Vagina (tissue), 2 donors: ENCODE measurements at regions not wholly inside any gene's neighbourhood (a gene's known extent, or its start where the extent isn't known, plus 50 kb on each side); places are given as distances from the start of the nearest gene placed in this dataset.

Experiments
- POLR2A ChIP-seq, 2 donors: fragments of 450-650 bp; IDR thresholded peaks; one replicate each; pipeline ENCODE4 v1.6.1; 2017; ENCODE audit warnings: antibody characterized with exemption in 2 of 2, mild to moderate bottlenecking in 2 of 2, moderate library complexity in 2 of 2
- POLR2AphosphoS5 ChIP-seq, 2 donors: sonication (generic); formaldehyde crosslinking; IDR thresholded peaks; one replicate each; pipeline ENCODE4 v1.9.0; 2017; ENCODE audit warnings: antibody characterized with exemption in 2 of 2, mild to moderate bottlenecking in 2 of 2, low read depth in 1 of 2; ENCODE audit not compliant: insufficient read depth in 1 of 2
- TF ChIP-seq, protein P1 (sequence below), 3 experiments: fragments of 450-650 bp in 2 of 3; fragments of 200-600 bp in 1 of 3; sonication (generic) in 1 of 3; IDR thresholded peaks; one replicate each; pipeline ENCODE4 v1.5.1; 2017 to 2019; ENCODE audit warnings: antibody characterized with exemption in 3 of 3, mild to moderate bottlenecking in 2 of 3, moderate library complexity in 2 of 3

DNA sequence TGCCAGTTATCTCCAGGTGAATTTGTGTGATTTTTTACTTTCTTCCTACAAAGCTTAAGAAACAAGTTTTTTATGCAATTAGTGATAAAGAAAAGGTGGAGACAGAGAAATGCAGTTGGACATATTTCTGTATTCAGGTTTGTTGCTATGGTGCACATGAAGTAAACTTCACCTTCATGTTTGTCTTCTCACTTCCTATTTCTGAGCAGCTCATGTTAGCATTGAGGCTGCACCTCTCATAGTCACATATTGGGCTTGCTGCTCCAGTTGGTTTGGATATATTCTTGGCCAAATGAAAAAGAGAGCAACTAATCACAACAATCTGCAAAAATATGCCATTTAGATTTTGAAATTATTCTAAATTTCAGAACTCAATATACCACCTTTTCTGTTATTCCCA is 475.6 kb upstream of the ZWINT start:
- TF ChIP-seq, protein P1, sequence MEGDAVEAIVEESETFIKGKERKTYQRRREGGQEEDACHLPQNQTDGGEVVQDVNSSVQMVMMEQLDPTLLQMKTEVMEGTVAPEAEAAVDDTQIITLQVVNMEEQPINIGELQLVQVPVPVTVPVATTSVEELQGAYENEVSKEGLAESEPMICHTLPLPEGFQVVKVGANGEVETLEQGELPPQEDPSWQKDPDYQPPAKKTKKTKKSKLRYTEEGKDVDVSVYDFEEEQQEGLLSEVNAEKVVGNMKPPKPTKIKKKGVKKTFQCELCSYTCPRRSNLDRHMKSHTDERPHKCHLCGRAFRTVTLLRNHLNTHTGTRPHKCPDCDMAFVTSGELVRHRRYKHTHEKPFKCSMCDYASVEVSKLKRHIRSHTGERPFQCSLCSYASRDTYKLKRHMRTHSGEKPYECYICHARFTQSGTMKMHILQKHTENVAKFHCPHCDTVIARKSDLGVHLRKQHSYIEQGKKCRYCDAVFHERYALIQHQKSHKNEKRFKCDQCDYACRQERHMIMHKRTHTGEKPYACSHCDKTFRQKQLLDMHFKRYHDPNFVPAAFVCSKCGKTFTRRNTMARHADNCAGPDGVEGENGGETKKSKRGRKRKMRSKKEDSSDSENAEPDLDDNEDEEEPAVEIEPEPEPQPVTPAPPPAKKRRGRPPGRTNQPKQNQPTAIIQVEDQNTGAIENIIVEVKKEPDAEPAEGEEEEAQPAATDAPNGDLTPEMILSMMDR (IDR thresholded peaks at IDR 0.05) = no peak
- no peak for TF ChIP-seq POLR2AphosphoS5 (IDR thresholded peaks at IDR 0.05; ENCODE audit: insufficient read depth in 1 of 2, low read depth in 1 of 2)
- TF ChIP-seq POLR2A (IDR thresholded peaks at IDR 0.05) = no peak
